ENCODE measurements at regions not wholly inside any gene's neighbourhood (a gene's known extent, or its start where the extent isn't known, plus 50 kb on each side); places are given as distances from the start of the nearest gene placed in this dataset.

DNA sequence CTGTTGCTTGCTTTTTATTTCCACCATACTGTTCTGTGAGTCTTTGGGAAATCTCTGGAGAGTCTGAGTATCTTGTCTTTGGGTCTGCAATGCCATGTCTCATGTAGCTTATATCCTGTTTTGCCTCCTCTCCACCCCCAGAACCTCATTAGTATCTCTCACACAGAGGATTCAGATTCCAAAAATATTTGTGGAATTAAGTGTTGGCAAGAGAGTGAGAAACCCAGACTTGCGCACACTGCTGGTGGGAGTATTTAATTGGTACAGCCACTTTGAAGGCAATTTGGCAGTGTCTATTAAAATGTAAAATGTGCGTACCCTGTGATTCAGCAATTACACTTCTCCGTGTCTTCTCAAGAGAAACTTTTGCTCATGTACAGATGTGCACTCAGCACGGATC is 68.6 kb downstream of the ZNF621 start:
- DNase-seq: no peak

DNA sequence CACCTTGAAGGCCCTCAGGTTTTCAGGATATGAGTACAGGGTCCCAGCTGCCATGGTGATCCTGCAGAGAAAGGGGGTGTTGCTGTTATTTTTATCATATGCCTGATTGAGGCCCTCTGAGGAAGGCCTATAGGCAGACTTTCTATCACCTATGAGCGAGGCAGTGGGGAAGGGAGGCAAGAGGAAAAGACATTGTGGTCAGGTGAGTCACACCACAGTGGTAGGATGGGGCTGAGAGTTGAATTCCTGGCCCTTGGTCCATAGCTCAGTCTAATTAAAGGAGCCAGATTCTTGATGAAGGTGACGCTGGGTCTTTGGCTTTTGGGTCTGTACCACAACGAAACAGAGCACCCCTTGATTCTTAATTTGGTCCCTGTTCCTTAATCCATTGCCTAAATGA is 72.7 kb downstream of the ZNF621 start:
- no peak for DNase-seq

DNA sequence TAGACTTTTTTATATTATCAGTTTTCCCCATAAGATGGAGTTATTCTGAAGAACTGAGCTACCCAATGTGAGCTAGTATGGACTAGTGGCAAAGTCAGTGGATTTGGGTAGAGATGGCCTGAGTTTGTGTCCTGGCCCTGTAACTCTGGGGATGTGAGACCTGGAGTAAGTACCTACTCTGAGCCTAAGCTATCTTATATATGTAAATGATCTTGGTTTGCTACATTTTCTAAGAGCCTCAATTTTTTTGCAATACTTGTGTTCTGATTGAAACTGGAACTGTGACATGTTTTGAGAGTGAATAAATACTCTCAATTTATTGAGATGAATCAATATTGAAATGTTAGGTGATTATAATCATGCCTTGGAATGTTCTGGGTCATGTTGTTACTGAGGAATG is 73.6 kb downstream of the ZNF621 start:
- no peak for DNase-seq

DNA sequence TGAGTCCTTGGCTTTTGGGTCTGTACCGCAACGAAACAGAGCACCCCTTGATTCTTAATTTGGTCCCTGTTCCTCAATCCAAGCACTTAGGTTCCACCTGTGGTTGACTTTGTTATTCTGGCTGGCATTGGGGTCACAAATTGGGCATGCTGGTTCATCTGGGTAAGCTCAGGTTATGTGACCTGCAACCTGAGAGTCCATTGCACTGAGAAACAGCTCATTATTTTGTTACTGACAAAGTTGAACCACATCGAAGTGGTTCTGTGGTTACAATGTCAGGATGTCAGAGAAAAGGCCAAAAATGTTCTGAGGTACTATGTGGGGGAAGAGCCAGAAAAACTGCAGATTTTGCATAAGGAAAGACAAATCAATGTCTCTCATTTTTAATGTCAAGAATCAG is 74.2 kb downstream of the ZNF621 start:
- DNase-seq: no peak

DNA sequence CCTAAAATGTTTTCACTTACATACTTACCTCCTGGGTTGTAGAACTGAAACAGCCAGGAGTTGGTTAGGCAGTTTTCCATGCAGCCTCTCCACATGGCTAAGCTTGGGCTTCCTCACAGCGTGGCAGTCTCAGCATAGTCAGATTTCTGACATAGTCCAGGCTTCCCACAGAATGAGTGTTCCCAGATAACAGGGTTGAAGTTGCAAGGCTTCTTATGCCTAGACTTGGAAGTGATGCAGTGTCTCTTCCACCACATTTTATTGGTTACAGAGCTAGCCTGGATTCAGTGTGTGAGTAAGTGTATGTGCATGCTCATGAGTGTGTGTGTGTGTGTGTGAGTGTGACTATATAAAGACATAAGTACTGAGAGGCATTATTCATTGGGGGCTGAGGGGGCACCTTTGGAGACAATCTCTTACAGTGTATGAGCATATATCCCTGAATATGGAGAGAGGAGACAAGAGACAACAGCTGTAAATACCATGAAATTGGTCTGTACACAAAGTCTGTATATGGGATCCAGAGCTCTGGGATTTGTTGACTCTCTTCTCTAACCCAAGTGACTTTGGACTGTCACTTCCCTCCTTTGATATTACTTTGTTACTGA is 78.1 kb downstream of the ZNF621 start:
- no peak for DNase-seq

DNA sequence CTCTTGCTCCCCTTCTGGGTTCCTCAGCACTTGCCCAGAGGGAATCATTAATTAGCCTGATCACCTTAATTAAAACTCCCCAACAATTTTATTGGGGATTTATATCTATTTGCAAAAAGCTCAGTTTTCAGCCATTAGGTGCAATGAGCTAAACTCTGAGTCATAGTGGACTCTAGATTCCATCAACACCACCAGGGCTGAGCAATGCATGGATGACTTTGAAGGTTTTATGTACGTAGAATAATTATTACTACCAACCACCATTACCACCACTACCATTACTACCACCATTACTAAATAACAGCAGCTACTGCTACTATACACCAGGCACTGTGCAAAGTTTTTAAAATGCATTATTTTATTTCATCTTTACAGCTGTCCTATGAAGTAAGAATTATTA is 81.2 kb downstream of the ZNF621 start:
- no peak for DNase-seq

DNA sequence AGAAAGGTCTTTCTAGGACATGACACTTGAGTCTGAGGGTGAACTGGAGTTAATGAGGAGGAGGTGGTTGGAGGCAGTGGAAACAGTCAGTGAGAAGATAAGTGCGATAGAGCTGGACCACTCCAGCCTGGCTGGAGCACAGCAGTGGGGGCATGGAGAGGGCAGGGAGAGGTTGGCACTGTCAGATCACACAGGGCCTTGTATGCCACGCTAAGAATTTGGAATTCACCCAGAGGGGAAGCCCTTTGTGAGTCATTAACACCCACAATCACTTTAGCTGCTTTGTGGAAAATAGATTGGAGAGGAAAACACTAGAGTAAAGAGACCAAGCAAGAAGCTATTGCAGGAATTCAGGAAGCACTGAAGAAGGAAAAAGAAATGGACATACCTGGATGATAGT is 83.3 kb downstream of the ZNF621 start:
- no peak for DNase-seq

DNA sequence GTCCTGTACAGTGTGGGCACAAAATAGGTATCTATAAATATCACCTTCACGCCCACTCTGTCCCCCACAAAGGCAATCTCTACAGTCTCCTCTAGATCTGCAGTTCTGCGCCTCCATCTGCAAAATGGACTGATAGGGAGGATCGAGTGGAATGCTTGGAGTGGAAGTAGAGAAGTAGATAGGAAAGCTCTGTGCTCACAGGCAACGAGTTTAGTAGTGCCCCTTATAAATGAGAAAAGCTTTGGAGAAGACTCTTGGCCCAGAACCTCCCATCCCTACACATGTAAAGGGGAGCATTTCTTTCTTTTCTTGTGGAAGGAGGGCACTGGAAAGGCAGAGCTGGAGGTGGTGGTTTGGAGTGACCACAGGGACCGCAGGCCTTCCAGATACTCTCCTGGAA is 88.5 kb downstream of the ZNF621 start:
- no peak for DNase-seq

DNA sequence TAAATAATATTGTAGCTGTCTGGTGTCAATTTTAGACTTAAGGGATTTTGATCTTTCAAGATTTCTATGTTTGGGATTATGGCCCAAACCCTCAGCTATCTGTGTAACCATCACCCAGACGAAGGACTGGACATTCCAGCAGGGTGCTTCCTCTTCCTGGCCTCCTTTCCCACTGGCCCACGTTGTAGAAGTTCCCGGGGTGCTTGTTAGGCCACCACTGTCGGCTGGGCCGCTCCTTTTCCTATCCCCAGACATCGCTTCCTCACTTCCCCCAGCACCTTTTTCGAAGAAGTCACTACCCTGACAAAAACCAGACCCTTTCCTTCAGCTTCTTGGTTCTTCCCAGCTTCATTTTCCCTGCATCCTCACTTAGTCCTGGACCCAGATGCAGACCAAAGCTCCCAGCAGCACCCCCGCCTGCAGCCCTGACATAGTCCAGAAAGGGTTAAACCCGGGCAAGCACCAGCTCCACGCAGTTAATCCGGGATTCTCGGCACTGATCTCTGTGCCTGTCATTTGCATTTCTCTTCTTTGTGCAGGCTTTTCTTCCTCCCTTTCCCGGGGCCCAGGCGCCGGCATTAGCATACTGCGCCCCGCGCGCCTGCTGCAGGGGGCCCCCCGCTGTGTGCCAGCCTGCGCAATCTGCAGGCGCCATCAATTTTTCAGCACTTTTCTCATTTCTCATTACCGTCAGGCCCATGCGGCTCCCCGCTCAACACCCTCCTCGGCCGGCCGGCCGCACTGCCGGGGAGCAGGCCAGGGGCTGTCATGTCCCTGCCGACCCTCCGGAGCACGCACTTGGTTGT is 90.6 kb downstream of the ZNF621 start:
- peak; percentile 23 to 77 (median 59) for DNase-seq

DNA sequence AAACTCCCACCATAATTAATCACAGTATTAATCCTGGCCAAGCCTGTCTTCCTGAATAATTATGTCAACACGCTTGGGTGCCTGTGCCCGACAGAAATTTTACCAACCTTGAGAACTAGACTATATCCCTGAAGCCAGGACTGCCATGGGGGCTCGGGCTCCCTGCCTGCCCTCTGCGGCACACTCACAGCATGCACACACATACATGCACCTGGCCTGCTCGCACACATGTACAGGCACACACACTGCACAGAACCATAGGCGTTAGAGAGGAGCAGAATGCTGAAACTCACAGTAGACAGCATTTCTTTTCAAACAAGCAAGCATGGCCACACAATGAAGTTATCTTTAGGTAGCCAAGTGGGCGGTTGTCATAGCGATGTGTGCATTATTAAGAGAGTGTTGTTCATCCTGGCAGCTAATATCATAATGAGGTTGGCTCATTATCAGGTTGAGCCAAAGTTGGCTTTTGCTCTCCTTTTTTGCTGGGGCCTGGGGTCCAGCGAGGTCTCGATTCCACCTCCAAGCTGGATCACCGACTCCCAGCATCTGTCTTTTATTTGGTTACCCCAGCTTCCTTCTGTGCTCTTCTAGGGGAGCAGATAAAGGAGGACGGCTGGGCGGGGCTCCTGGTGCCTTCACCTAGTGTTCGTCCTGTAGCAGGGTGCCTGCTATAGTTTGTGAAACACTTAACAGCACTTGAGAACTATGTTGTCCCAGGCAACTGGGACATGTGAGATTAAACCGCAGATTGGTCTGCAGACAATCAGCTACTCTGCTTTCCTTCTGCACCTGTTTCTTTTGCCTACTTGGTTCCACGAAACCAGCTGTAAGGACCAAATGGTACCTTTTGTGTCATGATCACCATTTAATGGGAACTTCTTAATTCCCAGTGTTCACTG is 91.4 kb downstream of the ZNF621 start:
- DNase-seq: peak; percentile 71 to 82 (median 72)

DNA sequence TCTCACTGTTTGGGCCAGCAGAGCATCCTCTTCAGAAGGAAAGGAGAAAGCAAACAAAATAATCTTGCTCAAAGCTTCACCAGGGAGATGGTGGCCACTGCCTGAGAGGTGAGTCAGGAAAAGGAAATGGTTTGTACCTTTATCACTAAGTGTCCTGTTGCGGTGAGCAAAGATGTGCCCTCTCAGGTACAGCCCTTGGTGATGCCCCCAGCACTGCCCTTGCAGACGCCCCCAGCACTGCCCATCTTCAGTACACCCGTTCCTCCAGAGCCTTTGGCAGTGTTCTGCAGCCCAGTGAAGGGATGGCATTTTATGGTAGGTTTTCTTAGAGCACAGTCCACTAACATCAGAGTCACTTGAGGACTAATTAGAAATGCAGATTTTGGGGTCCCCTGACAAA is 92.3 kb downstream of the ZNF621 start:
- DNase-seq: peak in 1 of 3 experiments; percentile 19

DNA sequence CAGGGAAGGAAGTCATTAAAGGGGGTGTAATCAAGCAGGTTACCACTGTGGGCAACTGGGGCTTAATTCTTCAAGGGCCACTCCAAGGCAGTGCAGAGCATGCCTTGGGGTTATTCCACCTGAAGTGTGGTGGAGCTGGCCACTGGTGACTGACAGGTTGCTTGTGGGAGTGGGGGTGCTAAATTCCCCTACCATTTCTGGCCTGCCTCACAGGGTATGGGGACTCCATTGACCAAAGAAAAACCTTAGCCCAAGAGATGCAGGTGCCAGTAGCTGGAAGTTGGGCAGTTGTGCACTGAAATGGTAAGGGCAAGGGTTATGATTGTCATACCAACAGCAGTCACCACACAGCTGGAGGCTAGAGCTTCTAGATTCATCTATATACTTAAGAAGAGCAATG is 93.4 kb downstream of the ZNF621 start:
- DNase-seq: no peak

DNA sequence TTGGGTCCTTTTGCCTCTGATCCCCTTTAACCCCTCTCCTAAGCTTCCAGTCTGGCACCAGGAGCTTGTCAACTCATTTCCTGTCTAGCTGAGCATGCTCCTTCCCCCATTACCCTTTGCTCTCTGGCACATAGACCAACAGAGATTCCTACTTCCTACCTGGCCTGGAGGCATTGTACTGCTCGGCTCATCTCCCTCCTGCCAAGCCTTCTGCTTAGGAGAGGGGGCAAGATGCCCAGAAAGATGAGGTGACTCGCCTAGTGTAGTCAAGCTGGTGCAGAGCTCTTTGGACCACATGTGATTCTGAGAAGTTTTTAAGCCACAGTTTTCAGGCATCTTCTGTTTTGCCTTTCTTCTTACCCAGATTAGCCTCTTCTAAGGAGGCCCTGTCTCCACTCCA is 95.4 kb downstream of the ZNF621 start:
- no peak for DNase-seq

DNA sequence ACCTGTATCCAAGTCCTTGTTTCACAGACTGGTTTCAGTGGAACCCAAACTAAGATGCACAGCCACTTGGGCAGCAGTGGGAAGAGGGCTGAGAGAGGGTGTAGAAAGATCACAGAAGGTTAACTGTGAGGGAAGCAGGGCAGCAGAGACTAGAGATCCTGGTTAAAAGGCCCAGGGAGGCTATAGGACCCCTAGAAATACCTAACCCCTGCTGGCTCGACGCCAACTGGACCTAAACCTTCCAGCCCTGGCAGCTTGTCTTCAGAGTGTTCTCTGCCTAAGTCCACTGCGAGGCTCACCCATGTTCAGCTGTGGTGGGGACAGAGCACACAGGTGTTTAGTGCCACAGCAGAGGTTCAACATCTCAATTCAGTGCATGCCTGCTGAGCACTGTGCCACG is 96.5 kb downstream of the ZNF621 start:
- no peak for DNase-seq

DNA sequence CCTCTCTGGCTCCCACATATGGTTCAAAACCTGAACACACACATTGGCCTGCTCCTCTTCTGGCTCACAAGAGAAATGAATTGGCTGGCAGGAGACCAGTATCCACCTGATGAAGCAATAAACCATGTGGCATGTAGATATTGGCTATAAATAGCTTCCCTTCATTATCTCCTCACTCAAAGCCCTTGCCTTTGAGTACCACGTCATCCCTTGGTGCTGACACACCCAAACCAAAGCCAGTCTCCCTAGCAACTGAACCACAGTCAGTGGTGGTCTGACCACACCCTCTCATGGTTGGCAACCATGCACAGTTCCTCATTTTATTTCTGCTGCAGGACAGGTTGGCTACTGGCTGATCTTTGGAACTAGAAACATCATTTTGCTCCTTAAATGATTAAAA is 98.8 kb downstream of the ZNF621 start:
- DNase-seq: no peak

DNA sequence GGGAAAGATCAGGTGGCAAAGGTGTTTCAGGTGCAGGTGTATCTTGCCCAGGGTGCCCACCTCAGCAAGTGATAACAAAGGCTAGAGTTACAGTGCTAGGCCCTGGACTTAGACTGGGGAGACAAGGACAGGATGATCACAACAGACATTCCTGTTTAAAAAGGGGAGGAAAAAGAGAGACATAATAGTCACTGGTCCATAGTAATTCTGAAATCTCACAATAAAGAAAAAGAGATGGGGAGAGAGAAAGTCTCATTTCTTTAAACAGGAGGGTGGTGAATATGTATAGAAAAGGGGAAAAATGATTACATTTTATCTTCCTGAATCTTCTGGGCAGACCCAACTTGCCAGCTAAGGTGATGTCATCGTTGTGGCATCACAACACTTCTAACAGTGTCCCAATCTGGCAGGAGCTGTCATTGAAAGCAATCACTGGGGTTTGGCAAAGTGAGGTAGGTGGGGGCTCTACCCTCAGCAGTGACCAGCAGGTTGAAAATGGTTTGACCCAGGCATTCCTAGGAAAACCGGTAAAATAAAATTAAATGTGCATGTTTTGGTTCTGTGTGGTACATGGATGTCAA is 99.5 kb downstream of the ZNF621 start:
- DNase-seq: no peak

DNA sequence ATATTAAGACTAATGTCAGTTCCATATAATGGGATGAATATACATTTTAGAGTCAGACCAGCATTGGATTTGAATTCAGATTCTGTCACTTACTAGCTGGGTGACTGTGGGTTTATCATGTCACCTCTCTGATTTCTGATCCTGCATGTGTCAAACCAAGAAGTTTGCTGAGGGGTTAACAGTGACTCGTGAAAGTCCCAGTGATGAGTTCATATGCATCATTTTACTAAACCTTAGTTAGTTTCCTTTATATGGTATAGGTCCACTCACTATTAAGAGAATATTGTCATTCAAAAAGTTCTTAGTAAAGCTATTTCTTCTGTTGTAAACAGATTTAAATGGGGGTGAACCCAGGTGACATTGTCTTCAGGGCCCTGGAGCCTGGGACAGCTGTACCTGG is 102.3 kb downstream of the ZNF621 start:
- DNase-seq: no peak

DNA sequence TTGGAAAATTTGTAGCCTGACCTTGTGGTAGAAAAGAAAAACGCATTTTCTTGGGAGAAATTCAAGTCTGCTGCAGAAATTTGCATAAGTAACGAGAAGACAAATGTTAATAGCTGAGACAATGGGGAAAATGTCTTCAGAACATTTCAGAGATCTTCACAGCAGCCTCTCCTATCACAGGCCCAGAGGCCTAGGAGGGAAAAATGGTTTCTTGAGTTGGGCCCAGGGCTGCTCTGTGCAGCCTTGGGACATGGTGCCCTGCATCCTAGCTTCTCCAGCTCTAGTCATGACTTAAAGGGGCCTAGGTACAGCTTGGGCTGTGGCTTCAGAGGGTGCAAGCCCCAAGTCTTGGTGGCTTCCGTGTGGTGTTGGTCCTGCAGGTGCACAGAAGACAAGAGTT is 104.2 kb downstream of the ZNF621 start:
- no peak for DNase-seq

DNA sequence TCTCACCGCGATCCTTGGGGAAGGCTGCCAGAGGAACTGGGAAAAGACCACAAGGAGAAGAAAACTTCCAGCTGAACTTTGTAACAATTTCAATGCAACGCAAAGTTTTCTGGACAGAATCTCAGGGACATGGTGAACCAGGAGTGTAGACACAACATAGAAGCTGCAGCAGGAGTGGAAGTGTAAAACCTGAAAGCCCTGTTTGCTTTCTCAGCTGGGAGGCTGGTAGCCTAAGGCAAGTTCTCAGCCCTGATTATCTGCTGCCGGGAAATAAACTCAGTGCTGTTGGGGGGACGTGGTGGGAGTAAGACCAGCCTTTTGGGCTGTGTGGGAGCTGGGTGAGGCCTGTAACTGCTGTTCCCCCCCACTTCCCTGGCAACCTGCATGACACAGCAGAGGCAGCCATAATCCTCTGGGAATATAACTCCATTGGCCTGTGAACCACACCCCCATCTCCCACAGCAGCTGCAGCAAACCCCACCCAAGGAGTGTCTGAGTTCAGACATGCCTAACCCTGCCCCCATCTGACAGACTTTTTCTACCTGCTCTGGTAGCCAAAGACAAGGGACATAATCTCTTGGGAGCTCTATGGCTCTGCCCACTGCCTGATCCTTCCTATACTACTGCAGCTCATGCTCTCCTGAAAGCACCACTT is 106.7 kb downstream of the ZNF621 start:
- peak in 2 of 3 experiments; percentile 2 to 48 for DNase-seq

DNA sequence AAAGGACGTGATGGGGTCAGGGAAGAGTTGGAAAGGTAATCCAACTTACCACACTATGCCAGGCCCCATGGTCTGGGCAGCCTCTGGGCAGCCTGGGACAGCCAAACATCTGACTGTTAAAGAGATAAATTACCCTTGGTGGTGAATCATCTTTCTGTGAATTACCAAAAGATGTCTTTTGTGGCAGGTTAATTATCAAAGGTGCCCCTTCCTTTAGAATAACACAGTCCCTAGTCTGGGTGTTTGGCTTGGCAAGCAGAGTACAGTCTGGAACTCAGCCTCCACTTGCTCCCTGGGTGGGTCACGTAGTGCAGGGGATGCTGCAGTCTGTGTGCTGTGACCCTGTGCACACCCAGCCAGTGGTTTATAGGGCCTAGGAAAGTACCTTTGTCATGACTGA is 113.1 kb downstream of the ZNF621 start:
- no peak for DNase-seq

DNA sequence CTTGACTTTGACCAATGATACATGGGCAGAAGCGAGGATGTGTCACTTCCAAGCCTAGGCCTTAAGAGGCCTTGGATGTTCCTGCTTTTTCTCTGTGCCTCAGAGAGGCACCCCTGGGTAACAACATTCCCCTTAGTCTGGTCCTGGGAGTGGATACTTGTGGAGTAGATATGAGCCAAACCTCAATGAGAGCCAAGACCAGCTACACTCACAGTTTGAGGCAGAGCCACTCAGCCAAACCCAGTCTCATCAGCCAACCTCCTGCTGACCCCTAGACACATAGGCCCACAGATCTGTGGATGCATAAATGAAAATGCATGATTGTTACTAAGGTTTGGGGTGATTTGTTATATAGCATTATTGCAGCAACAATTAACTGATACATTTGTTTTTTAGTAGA is 114.2 kb downstream of the ZNF621 start:
- DNase-seq: no peak

DNA sequence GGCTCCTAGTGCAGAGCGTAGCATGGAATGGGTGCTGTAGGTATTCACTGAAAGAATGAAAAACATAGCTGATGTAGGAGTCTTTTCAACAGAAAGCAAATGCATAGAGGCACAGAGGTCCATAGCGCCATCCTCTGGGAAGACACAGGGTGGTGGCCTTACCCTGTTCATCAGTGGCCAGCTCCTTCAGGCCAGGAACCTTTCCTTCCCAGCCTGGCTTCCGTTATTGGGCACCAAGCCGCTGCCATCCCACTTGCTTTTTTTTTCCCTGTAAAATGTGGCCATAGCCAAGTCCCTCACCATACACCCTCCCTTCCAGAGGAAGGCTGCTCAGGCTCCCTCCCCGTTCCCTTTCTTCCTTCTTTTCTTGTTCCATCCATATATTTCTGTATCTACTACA is 118.1 kb downstream of the ZNF621 start:
- no peak for DNase-seq

DNA sequence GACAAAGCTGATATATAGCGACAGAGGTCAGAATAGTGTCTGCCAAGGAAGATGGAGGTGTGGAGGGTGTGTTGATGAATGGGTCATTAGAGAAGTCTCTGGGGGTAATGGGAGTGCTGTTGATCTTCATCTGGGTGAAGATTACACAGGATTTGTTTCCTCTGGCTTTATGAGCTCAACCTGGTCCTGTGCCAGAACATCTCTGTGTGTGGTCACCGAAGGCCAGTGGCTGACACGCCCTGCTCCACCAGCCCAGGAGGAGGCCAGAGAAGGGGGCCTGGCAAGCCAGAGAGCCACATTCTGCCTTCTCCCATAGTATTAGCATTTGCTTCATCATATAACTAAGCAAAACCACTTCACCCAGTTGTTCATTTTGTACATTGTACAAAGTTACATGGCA is 121.1 kb downstream of the ZNF621 start:
- no peak for DNase-seq
